GM12873 (cell line): ENCODE measurements at regions not wholly inside any gene's neighbourhood (a gene's known extent, or its start where the extent isn't known, plus 50 kb on each side); places are given as distances from the start of the nearest gene placed in this dataset.

Experiments used
- TF ChIP-seq, protein P1 (sequence below): IDR thresholded peaks from 2 replicates; pipeline ENCODE4 v1.5.1; 2012; ENCODE audit warnings: low read depth, mild to moderate bottlenecking, moderate library complexity, low read length, control low read depth; ENCODE audit not compliant: insufficient read depth; ENCODE audit errors: missing control alignments

- TF ChIP-seq, protein P1, sequence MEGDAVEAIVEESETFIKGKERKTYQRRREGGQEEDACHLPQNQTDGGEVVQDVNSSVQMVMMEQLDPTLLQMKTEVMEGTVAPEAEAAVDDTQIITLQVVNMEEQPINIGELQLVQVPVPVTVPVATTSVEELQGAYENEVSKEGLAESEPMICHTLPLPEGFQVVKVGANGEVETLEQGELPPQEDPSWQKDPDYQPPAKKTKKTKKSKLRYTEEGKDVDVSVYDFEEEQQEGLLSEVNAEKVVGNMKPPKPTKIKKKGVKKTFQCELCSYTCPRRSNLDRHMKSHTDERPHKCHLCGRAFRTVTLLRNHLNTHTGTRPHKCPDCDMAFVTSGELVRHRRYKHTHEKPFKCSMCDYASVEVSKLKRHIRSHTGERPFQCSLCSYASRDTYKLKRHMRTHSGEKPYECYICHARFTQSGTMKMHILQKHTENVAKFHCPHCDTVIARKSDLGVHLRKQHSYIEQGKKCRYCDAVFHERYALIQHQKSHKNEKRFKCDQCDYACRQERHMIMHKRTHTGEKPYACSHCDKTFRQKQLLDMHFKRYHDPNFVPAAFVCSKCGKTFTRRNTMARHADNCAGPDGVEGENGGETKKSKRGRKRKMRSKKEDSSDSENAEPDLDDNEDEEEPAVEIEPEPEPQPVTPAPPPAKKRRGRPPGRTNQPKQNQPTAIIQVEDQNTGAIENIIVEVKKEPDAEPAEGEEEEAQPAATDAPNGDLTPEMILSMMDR: no peak
Measured at GRCh38 chr15:39513936-39514335, 66.9 kb upstream of the THBS1 start.

GRCh38 chr15:39514933-39515332, 65.9 kb upstream of the THBS1 start:
- TF ChIP-seq, protein P1: no peak

GRCh38 chr15:39515765-39516164, 65.1 kb upstream of the THBS1 start:
- TF ChIP-seq, protein P1: no peak

DNA sequence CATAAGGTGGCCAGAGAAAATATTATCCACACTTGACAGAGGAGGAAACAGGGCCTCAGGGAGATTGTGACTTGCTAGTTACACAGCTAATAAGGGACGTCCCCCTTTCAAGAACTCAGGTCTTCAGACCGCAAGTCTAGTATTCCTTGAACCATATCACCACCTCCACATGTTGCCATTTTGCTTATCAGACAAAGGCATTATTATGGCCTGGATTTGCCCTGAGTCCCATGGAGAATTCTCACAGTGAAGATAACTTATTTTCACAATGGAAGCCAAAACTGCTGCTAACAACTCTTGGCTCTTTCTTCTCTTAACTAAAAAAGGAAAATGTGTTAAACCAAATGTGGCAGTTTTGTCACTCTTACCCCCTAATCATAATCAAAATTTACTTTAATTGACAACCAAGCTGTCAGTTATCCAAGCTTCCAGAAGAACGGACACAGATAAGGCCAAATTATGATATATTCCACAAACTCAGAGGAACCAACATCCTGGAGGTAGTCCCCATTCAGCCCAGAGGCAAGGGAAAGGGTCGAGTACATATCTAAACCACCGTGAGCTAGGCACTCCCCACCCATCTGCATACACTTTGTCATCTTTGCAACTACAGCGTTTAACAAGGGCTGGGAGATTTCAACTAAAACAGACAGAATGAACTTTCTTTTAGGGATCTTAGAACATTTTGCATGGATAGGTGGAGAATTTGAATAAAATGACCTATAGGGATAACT, 63.6 kb upstream of the THBS1 start:
- TF ChIP-seq, protein P1: no peak

- TF ChIP-seq, protein P1: no peak
Measured at GRCh38 chr15:39529457-39529856, 51.4 kb upstream of the THBS1 start.

GRCh38 chr15:39530480-39531342, 50.2 kb upstream of the THBS1 start:
- TF ChIP-seq, protein P1: no peak
